H1 (cell line): ENCODE measurements at regions not wholly inside any gene's neighbourhood (a gene's known extent, or its start where the extent isn't known, plus 50 kb on each side); places are given as distances from the start of the nearest gene placed in this dataset.

Experiments
- CTCF ChIA-PET: fragments of 300-600 bp; sonication (Branson Sonifier 250); formaldehyde crosslinking; loops from one replicate; lab custom pipeline; 2021; ENCODE audit not compliant: partially characterized antibody; lab: Charles Lee
- POLR2A ChIA-PET: fragments of 300-600 bp; sonication (Branson Sonifier 250); formaldehyde crosslinking; loops from one replicate; lab custom pipeline; 2021; ENCODE audit warnings: inconsistent platforms; ENCODE audit not compliant: partially characterized antibody; lab: Charles Lee
- DNase-seq, 2 experiments: peaks; one replicate each; pipeline versions ENCODE4 v3.0.0 to v3.0.0-alpha.2; 2010 to 2022; ENCODE audit warnings: low spot score in 2 of 2, low read depth in 1 of 2, mixed read lengths in 1 of 2
- FAIRE-seq: peaks from 2 replicates; lab custom pipeline; 2011; peaks lifted over from hg19 to GRCh38; lab: Jason Lieb, UNC
- H2AFZ ChIP-seq: 2 replicates; pipeline ENCODE4 v1.8.1; 2012; ENCODE audit warnings: low read length, inconsistent platforms
- H2AK5ac ChIP-seq: 2 replicates; pipeline ENCODE4 v1.6.1; 2013; ENCODE audit warnings: low read depth, low read length
- H2BK120ac ChIP-seq: replicated peaks from 2 replicates; pipeline ENCODE3; 2013; ENCODE audit warnings: low read depth, low read length, inconsistent platforms
- H2BK12ac ChIP-seq: 2 replicates; pipeline ENCODE4 v1.6.1; 2013; ENCODE audit warnings: low read depth, low read length
- H2BK15ac ChIP-seq: 2 replicates; pipeline ENCODE4 v1.6.1; 2013; ENCODE audit warnings: low read length
- H2BK20ac ChIP-seq: 2 replicates; pipeline ENCODE4 v1.6.1; 2013; ENCODE audit warnings: low read length
- H2BK5ac ChIP-seq: 2 replicates; pipeline ENCODE4 v1.6.1; 2013; ENCODE audit warnings: low read depth, low read length
- H3K14ac ChIP-seq: 2 replicates; pipeline ENCODE4 v1.6.1; 2013; ENCODE audit warnings: inconsistent platforms; ENCODE audit not compliant: insufficient read length
- H3K18ac ChIP-seq: 2 replicates; pipeline ENCODE4 v1.6.1; 2013; ENCODE audit warnings: low read length; ENCODE audit errors: extremely low read depth
- H3K23ac ChIP-seq: 2 replicates; pipeline ENCODE4 v1.6.1; 2013; ENCODE audit warnings: inconsistent platforms; ENCODE audit not compliant: insufficient read length
- H3K23me2 ChIP-seq: 2 replicates; pipeline ENCODE4 v1.6.1; 2013; ENCODE audit warnings: low read depth, low read length
- H3K27ac ChIP-seq: 2 replicates; pipeline ENCODE4 v1.6.1; 2011; ENCODE audit warnings: low read depth, low read length, inconsistent platforms
- H3K27me3 ChIP-seq, 4 experiments: replicated peaks in 1 of 4; 1 replicate in 1 of 4; 2 replicates in 3 of 4; pipeline versions ENCODE4 v1.6.1 to v1.8.1; 2011 to 2013; ENCODE audit warnings: low read length in 3 of 4, mild to moderate bottlenecking in 3 of 4, inconsistent platforms in 2 of 4, mixed read lengths in 2 of 4, moderate library complexity in 1 of 4; ENCODE audit not compliant: control insufficient read depth in 3 of 4, insufficient read depth in 3 of 4; ENCODE audit errors: extremely low read depth in 1 of 4
- H3K36me3 ChIP-seq, 4 experiments: 2 replicates each; pipeline versions ENCODE4 v1.6.1 to v1.8.1; 2011 to 2013; ENCODE audit warnings: mild to moderate bottlenecking in 4 of 4, low read length in 3 of 4, moderate library complexity in 2 of 4, control low read depth in 1 of 4, inconsistent platforms in 1 of 4; ENCODE audit not compliant: insufficient read depth in 4 of 4, control insufficient read depth in 2 of 4
- H3K4ac ChIP-seq: replicated peaks from 2 replicates; pipeline ENCODE3; 2013; ENCODE audit warnings: low read length, low read depth, mixed read lengths, inconsistent platforms; ENCODE audit not compliant: insufficient read length
- H3K4me1 ChIP-seq, 4 experiments: replicated peaks in 1 of 4; 1 replicate in 1 of 4; 2 replicates in 3 of 4; pipeline versions ENCODE4 v1.6.1 to v1.8.1; 2011 to 2013; ENCODE audit warnings: low read length in 3 of 4, inconsistent platforms in 2 of 4, mixed read lengths in 1 of 4; ENCODE audit not compliant: insufficient read depth in 4 of 4, control insufficient read depth in 3 of 4
- H3K4me2 ChIP-seq, 2 experiments: 2 replicates each; pipeline versions ENCODE4 v1.6.1 to v1.8.1; 2011 to 2013; ENCODE audit warnings: low read depth in 2 of 2, low read length in 2 of 2, control low read depth in 1 of 2, inconsistent platforms in 1 of 2, mild to moderate bottlenecking in 1 of 2; ENCODE audit not compliant: insufficient read depth in 1 of 2
- H3K4me3 ChIP-seq, 4 experiments: fragments of 200-600, 300-600 bp in 1 of 4; sonication (generic), shearing (Covaris generic), sonication (Bioruptor Twin) in 1 of 4; 2 replicates each; pipeline versions ENCODE4 v1.5.1 to v1.8.1; 2011 to 2016; ENCODE audit warnings: low read length in 4 of 4, low read depth in 3 of 4, control low read depth in 2 of 4, inconsistent platforms in 2 of 4, mild to moderate bottlenecking in 2 of 4, mixed read lengths in 1 of 4, moderate library complexity in 1 of 4; ENCODE audit not compliant: insufficient read depth in 2 of 4; ENCODE audit errors: extremely low read depth in 1 of 4
- H3K56ac ChIP-seq: replicated peaks from 2 replicates; pipeline ENCODE3; 2013; ENCODE audit warnings: low read depth, mild to moderate bottlenecking, mixed read lengths, low read length, inconsistent platforms; ENCODE audit not compliant: insufficient read length
- H3K79me1 ChIP-seq: 2 replicates; pipeline ENCODE4 v1.6.1; 2013; ENCODE audit warnings: low read depth, low read length, control low read depth
- H3K79me2 ChIP-seq, 2 experiments: 2 replicates each; pipeline versions ENCODE4 v1.6.1 to v1.8.1; 2012 to 2013; ENCODE audit warnings: low read length in 2 of 2, mild to moderate bottlenecking in 2 of 2, inconsistent platforms in 1 of 2; ENCODE audit not compliant: insufficient read depth in 2 of 2, control insufficient read depth in 1 of 2
- H3K9ac ChIP-seq, 4 experiments: replicated peaks in 1 of 4; 1 replicate in 1 of 4; 2 replicates in 3 of 4; pipeline versions ENCODE4 v1.6.1 to v1.8.1; 2011 to 2013; ENCODE audit warnings: low read depth in 3 of 4, low read length in 3 of 4, control low read depth in 2 of 4, mild to moderate bottlenecking in 2 of 4, moderate library complexity in 2 of 4, inconsistent platforms in 1 of 4; ENCODE audit errors: extremely low read depth in 1 of 4
- H3K9me3 ChIP-seq, 2 experiments: 2 replicates each; pipeline versions ENCODE4 v1.6.1 to v1.8.1; 2012 to 2013; ENCODE audit warnings: mild to moderate bottlenecking in 2 of 2, moderate library complexity in 2 of 2, control low read depth in 1 of 2, inconsistent platforms in 1 of 2, low read depth in 1 of 2, low read length in 1 of 2, mixed read lengths in 1 of 2; ENCODE audit not compliant: insufficient read depth in 2 of 2
- H4K20me1 ChIP-seq, 2 experiments: replicated peaks in 1 of 2; 2 replicates each; pipeline versions ENCODE3 to v1.8.1; 2011 to 2013; ENCODE audit warnings: inconsistent platforms in 2 of 2, low read length in 2 of 2, mild to moderate bottlenecking in 1 of 2; ENCODE audit not compliant: insufficient read depth in 2 of 2, control insufficient read depth in 1 of 2
- H4K5ac ChIP-seq: 2 replicates; pipeline ENCODE4 v1.6.1; 2013; ENCODE audit warnings: low read length, low read depth, mixed read lengths, inconsistent platforms; ENCODE audit not compliant: insufficient read length
- H4K8ac ChIP-seq: 2 replicates; pipeline ENCODE4 v1.8.0; 2013; ENCODE audit warnings: mild to moderate bottlenecking, moderate library complexity, low read length, inconsistent platforms; ENCODE audit not compliant: insufficient read depth; ENCODE audit errors: extremely low read depth
- H4K91ac ChIP-seq: replicated peaks from 2 replicates; pipeline ENCODE3; 2013; ENCODE audit warnings: low read length, mixed read lengths, inconsistent platforms; ENCODE audit not compliant: insufficient read length
- BACH1 ChIP-seq: IDR thresholded peaks from 2 replicates; pipeline ENCODE4 v1.6.1; 2012; ENCODE audit warnings: low read length, improper control_type of control experiment
- BRCA1 ChIP-seq: IDR thresholded peaks from 2 replicates; pipeline ENCODE4 v1.6.1; 2012; ENCODE audit warnings: low read depth, low read length, improper control_type of control experiment
- HDAC2 ChIP-seq, 2 experiments: fragments of 300-600 bp in 1 of 2; sonication (generic) in 1 of 2; IDR thresholded peaks; 2 replicates each; pipeline ENCODE4 v1.6.1; 2011 to 2012; ENCODE audit warnings: low read depth in 2 of 2, low read length in 2 of 2, mild to moderate bottlenecking in 2 of 2, moderate library complexity in 2 of 2, borderline replicate concordance in 1 of 2, inconsistent platforms in 1 of 2
- KDM1A ChIP-seq: fragments of 200-600, 300-600 bp; sonication (generic); IDR thresholded peaks from 2 replicates; pipeline ENCODE4 v1.7.1; 2016; ENCODE audit warnings: mild to moderate bottlenecking, low read length, borderline replicate concordance
- KDM5A ChIP-seq: fragments of 200-600 bp; IDR thresholded peaks from 2 replicates; pipeline ENCODE4 v1.7.1; 2012; ENCODE audit warnings: mild to moderate bottlenecking, low read length, inconsistent platforms, mixed read lengths
- RAD21 ChIP-seq, 2 experiments: IDR thresholded peaks in 1 of 2; conservative IDR thresholded peaks in 1 of 2; 2 replicates each; pipeline ENCODE4 v1.6.1; 2011; ENCODE audit warnings: low read depth in 2 of 2, low read length in 2 of 2, improper control_type of control experiment in 1 of 2, inconsistent platforms in 1 of 2, mild to moderate bottlenecking in 1 of 2, moderate library complexity in 1 of 2
- SUZ12 ChIP-seq: fragments of 200-600 bp; sonication (generic); IDR thresholded peaks from 2 replicates; pipeline ENCODE4 v1.6.1; 2012; ENCODE audit warnings: mild to moderate bottlenecking, inconsistent platforms, low read length, moderate library complexity, mixed read lengths
- WGBS, 2 experiments: shearing (Covaris generic) in 1 of 2; methylation state at CpG; one replicate each; pipeline versions ENCODE4 v1.1.6 to v1.1.7; 2013 to 2015; ENCODE audit warnings: low lambda C conversion rate in 2 of 2, mixed read lengths in 2 of 2, inconsistent platforms in 1 of 2, low coverage in 1 of 2, missing lambda C conversion rate in 1 of 2; ENCODE audit not compliant: insufficient replicate concordance in 2 of 2, insufficient coverage in 1 of 2, insufficient read length in 1 of 2; ENCODE audit errors: extremely low coverage in 1 of 2, missing lambda C conversion rate in 1 of 2; 5-methylcytosine and 5-hydroxymethylcytosine counted together

GRCh38 chr4:45349859-45350258, 623.5 kb upstream of the GNPDA2 start:
- CTCF ChIA-PET, result no interaction called here
- H3K79me2 ChIP-seq, result no peaks in the 10 kb centered on the region
- no peak overlapping the region for H3K56ac ChIP-seq
- POLR2A ChIA-PET, result no interaction called here
- H3K14ac ChIP-seq, result no peak overlapping the region
- H2BK120ac ChIP-seq, result no peak overlapping the region
- no peak overlapping the region for H4K91ac ChIP-seq
- H2BK15ac ChIP-seq, result no peak overlapping the region
- no peak overlapping the region for H2AK5ac ChIP-seq
- no peak overlapping the region for H2BK12ac ChIP-seq
- H3K4ac ChIP-seq, result no peak overlapping the region
- no peak overlapping the region for H3K18ac ChIP-seq
- no peaks in the 10 kb centered on the region for H3K9me3 ChIP-seq
- DNase-seq (no peak), FAIRE-seq (no peak)
- no peaks in the 10 kb centered on the region for H3K36me3 ChIP-seq
- no peaks in the 10 kb centered on the region; the same call in 1 of the 2 replicates for H3K23me2 ChIP-seq
- H3K9ac ChIP-seq, result no peak overlapping the region
- no peak overlapping the region for H2BK20ac ChIP-seq
- H3K4me2 ChIP-seq, result no peak overlapping the region
- 100% methylated on average over 1 of the region's 1 CpG; no CpG with 5 or more reads in 1 of the 2 experiments for WGBS, 2 experiments
- H3K23ac ChIP-seq, result no peak overlapping the region
- no peaks in the 10 kb centered on the region for H3K79me1 ChIP-seq
- H4K8ac ChIP-seq, result no peak overlapping the region
- no peak overlapping the region for H2AFZ ChIP-seq
- no peaks in the 10 kb centered on the region for H4K20me1 ChIP-seq
- no peaks in the 10 kb centered on the region for H3K27me3 ChIP-seq
- no peak overlapping the region for H3K27ac ChIP-seq
- H3K4me3 ChIP-seq, result no peak overlapping the region
- no peak for TF ChIP-seq SUZ12
- no peak for TF ChIP-seq KDM5A
- TF ChIP-seq HDAC2 (IDR thresholded peaks at IDR 0.05; ENCODE audit: borderline replicate concordance in 1 of 2, low read depth in 2 of 2, low read length in 2 of 2), result no peak
- TF ChIP-seq KDM1A, result no peak
- no peak for TF ChIP-seq BACH1
- TF ChIP-seq RAD21 (IDR thresholded peaks at IDR 0.05 in 1 of 2, conservative IDR thresholded peaks at IDR 0.05 in 1 of 2; ENCODE audit: low read depth in 2 of 2, low read length in 2 of 2), result no peak
- no peak for TF ChIP-seq BRCA1
- no peak overlapping the region for H4K5ac ChIP-seq
- H3K4me1 ChIP-seq, result no peaks in the 10 kb centered on the region
- no peak overlapping the region for H2BK5ac ChIP-seq
